ENCODE measurements at regions not wholly inside any gene's neighbourhood (a gene's known extent, or its start where the extent isn't known, plus 50 kb on each side); places are given as distances from the start of the nearest gene placed in this dataset.

- Histone ChIP-seq H3K4me3 (no peak overlapping the region), H3K4me1 (peaks cover 0 to 43% (median 11%) of the 10 kb centered on the region in 12 donors), H3K27ac (no peak overlapping the region), H3K27me3 (no peaks in the 10 kb centered on the region), H3K9me3 (no peaks in the 10 kb centered on the region), H3K36me3 (peaks cover 0 to 10% (median 0%) of the 10 kb centered on the region in 9 donors)
- TF ChIP-seq CTCF (IDR thresholded peaks at IDR 0.05) = no peak
- TF ChIP-seq POLR2A (IDR thresholded peaks at IDR 0.05) = no peak
- intact Hi-C loops (cut with DNase I) = loop anchor here in 1 of 10 donors (5.0 kb wide), 1 partner anchor 35 kb away; no protein-coding TSS in a partner anchor
- ATAC-seq (no peak), DNase-seq (no peak)
- 79 to 85% (median 81%) methylated on average over 5 of the region's 5 CpGs for WGBS, 4 donors
These were observed 87.7 kb downstream of the GATA6 start for GRCh38 chr18:22257022-22257543.

- H3K36me3 ChIP-seq = no peaks in the 10 kb centered on the region
- H3K4me1 ChIP-seq = peaks cover 0 to 43% (median 10%) of the 10 kb centered on the region in 12 donors
- 60 to 71% (median 70%) methylated on average over 11 of the region's 11 CpGs for WGBS, 4 donors
- intact Hi-C loops (cut with DNase I) = no loop called here
- no peak for DNase-seq
- H3K27ac ChIP-seq = peak overlapping the region in 6 of 12 donors; percentile 15 to 61 (median 40)
- no peak for TF ChIP-seq POLR2A (IDR thresholded peaks at IDR 0.05)
- TF ChIP-seq CTCF (IDR thresholded peaks at IDR 0.05) = no peak
- peak in 1 of 4 donors; percentile 5 for ATAC-seq
- H3K9me3 ChIP-seq = no peaks in the 10 kb centered on the region
- H3K27me3 ChIP-seq = no peaks in the 10 kb centered on the region
- no peak overlapping the region for H3K4me3 ChIP-seq
These were observed 84.7 kb downstream of the GATA6 start for GRCh38 chr18:22254088-22254487.

GRCh38 chr18:22253676-22254075 is 84.3 kb downstream of the GATA6 start:
- ATAC-seq (peak; percentile 34 to 83 (median 54)), DNase-seq (peak in 3 of 5 donors; percentile 36 to 47 (median 43))
- Histone ChIP-seq H3K9me3 (no peaks in the 10 kb centered on the region), H3K27me3 (no peaks in the 10 kb centered on the region), H3K4me3 (no peak overlapping the region), H3K36me3 (no peaks in the 10 kb centered on the region), H3K27ac (peak overlapping the region in 10 of 12 donors; percentile 2 to 61 (median 37)), H3K4me1 (peaks cover 0 to 39% (median 10%) of the 10 kb centered on the region in 12 donors)
- WGBS, 4 donors = 39 to 57% (median 49%) methylated on average over 9 of the region's 9 CpGs
- intact Hi-C loops (cut with DNase I) = no loop called here
- TF ChIP-seq POLR2A (IDR thresholded peaks at IDR 0.05) (no peak), CTCF (IDR thresholded peaks at IDR 0.05) (no peak)

GRCh38 chr18:22253156-22253555 is 83.8 kb downstream of the GATA6 start:
- intact Hi-C loops (cut with DNase I) = no loop called here

More at GRCh38 chr18:22253156-22253555, 83.8 kb downstream of the GATA6 start:
- Histone ChIP-seq H3K36me3 (no peaks in the 10 kb centered on the region), H3K4me3 (no peak overlapping the region), H3K27me3 (no peaks in the 10 kb centered on the region), H3K4me1 (peaks cover 0 to 37% (median 10%) of the 10 kb centered on the region in 12 donors), H3K27ac (peak overlapping the region in 11 of 12 donors; percentile 2 to 55 (median 36)), H3K9me3 (no peaks in the 10 kb centered on the region)
- ATAC-seq = no peak
- 62 to 68% (median 67%) methylated on average over 5 of the region's 5 CpGs for WGBS, 4 donors
- no peak for DNase-seq
- no peak for TF ChIP-seq CTCF (IDR thresholded peaks at IDR 0.05)

Data from heart left ventricle (tissue), 16 donors.